ENCODE measurements at regions not wholly inside any gene's neighbourhood (a gene's known extent, or its start where the extent isn't known, plus 50 kb on each side); places are given as distances from the start of the nearest gene placed in this dataset.

DNA sequence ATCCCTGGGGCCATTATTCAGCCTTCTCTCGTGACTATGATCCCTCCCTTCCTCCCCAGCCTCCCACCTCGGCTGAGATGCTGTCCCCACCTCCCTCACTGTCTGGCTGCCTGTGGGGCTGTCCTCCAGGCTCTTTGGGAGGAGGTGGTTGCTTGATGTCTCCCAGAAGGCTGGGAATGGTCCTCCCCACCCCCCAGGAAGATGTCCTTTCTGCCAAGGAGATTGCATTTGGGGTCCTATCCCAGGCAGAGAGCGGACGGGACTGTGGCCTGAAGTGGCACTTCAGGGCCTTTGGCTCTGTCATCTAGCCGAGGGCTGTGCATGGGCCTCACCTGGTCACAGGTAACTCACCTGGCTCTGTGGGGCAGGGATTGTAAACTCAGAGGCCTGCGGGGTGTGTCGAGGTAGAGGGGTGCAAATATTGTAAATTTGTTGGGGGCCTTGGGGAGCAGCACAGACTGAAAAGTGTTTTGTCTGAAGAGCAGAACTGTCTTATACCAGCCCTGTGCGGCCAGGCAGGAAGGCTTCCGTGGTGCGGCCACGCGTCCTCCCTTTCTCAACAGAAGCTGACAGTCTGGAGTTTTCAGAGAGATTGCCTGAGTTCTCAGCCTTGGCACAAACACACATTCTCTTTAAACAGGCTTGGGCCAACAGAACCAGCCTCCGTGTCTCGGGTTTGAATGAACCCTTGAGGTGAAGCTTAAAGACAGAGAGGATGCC, 177.9 kb downstream of the SEC14L1 start:
- H3K4me1 ChIP-seq (ENCODE audit: low read length), result peaks cover 15% of the 10 kb centered on the region
- no peak overlapping the region for H2AFZ ChIP-seq (ENCODE audit: low read depth, low read length)
- no peak overlapping the region for H3K9ac ChIP-seq (ENCODE audit: low read length)

GRCh38 chr17:77319211-77320043, 178.7 kb downstream of the SEC14L1 start:
- Histone ChIP-seq H3K9ac (ENCODE audit: low read length) (no peak overlapping the region), H3K4me3 (ENCODE audit: low read length) (no peak overlapping the region), H3K9me3 (ENCODE audit: insufficient read depth, low read length) (no peaks in the 10 kb centered on the region), H3K27ac (ENCODE audit: low read length) (no peak overlapping the region), H3K36me3 (replicated peaks; ENCODE audit: low read depth, low read length) (no peaks in the 10 kb centered on the region), H3K4me1 (ENCODE audit: low read length) (peaks cover 17% of the 10 kb centered on the region), H2AFZ (ENCODE audit: low read depth, low read length) (no peak overlapping the region), H3K79me2 (ENCODE audit: low read length) (no peaks in the 10 kb centered on the region), H3K27me3 (ENCODE audit: low read depth, low read length) (peaks cover 54% of the 10 kb centered on the region), H3K4me2 (ENCODE audit: low read length) (peak overlapping the region; percentile 20), H4K20me1 (ENCODE audit: insufficient read depth, low read length) (no peaks in the 10 kb centered on the region)
- TF ChIP-seq, protein P1, sequence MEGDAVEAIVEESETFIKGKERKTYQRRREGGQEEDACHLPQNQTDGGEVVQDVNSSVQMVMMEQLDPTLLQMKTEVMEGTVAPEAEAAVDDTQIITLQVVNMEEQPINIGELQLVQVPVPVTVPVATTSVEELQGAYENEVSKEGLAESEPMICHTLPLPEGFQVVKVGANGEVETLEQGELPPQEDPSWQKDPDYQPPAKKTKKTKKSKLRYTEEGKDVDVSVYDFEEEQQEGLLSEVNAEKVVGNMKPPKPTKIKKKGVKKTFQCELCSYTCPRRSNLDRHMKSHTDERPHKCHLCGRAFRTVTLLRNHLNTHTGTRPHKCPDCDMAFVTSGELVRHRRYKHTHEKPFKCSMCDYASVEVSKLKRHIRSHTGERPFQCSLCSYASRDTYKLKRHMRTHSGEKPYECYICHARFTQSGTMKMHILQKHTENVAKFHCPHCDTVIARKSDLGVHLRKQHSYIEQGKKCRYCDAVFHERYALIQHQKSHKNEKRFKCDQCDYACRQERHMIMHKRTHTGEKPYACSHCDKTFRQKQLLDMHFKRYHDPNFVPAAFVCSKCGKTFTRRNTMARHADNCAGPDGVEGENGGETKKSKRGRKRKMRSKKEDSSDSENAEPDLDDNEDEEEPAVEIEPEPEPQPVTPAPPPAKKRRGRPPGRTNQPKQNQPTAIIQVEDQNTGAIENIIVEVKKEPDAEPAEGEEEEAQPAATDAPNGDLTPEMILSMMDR (IDR thresholded peaks at IDR 0.05; ENCODE audit: low read depth, low read length), result no peak
- no peak for TF ChIP-seq EZH2phosphoT487 (IDR thresholded peaks at IDR 0.05; ENCODE audit: low read depth)

More for the DNA sequence above, 177.9 kb downstream of the SEC14L1 start:
- no peaks in the 10 kb centered on the region for H3K36me3 ChIP-seq (replicated peaks; ENCODE audit: low read depth, low read length)
- H3K4me2 ChIP-seq (ENCODE audit: low read length), result no peak overlapping the region
- no peaks in the 10 kb centered on the region for H4K20me1 ChIP-seq (ENCODE audit: insufficient read depth, low read length)
- TF ChIP-seq, protein P1 (IDR thresholded peaks at IDR 0.05; ENCODE audit: low read depth, low read length), result no peak
- no peak for TF ChIP-seq EZH2phosphoT487 (IDR thresholded peaks at IDR 0.05; ENCODE audit: low read depth)
- peaks cover 47% of the 10 kb centered on the region for H3K27me3 ChIP-seq (ENCODE audit: low read depth, low read length)
- H3K9me3 ChIP-seq (ENCODE audit: insufficient read depth, low read length), result no peaks in the 10 kb centered on the region
- no peak overlapping the region for H3K27ac ChIP-seq (ENCODE audit: low read length)
- H3K79me2 ChIP-seq (ENCODE audit: low read length), result no peaks in the 10 kb centered on the region
- no peak overlapping the region for H3K4me3 ChIP-seq (ENCODE audit: low read length)

DNA sequence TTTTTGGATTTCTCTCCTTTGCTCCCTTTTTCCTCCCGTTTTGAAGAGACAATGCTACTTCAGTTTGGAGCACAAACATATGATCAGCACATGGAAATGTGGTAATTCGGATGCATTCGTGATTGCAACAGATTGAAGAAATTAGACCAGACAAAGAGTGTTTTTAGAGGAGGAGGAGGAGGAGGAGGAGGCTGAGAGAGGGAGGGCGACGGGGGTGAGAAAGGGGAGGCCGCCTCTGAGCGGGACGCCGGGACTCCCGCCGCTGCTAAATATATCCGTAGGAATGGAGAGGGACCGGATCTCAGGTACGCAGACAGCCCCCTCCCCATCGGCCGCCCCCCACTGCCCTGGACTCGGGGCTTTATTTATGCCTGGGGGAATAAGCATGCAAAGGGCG, 179.3 kb downstream of the SEC14L1 start:
- no peak for TF ChIP-seq EZH2phosphoT487 (IDR thresholded peaks at IDR 0.05; ENCODE audit: low read depth)
- TF ChIP-seq, protein P1 (IDR thresholded peaks at IDR 0.05; ENCODE audit: low read depth, low read length), result no peak
- peaks cover 53% of the 10 kb centered on the region for H3K27me3 ChIP-seq (ENCODE audit: low read depth, low read length)
- no peak overlapping the region for H3K9ac ChIP-seq (ENCODE audit: low read length)
- no peak overlapping the region for H3K4me2 ChIP-seq (ENCODE audit: low read length)
- H3K4me1 ChIP-seq (ENCODE audit: low read length), result peaks cover 23% of the 10 kb centered on the region
- H3K27ac ChIP-seq (ENCODE audit: low read length), result no peak overlapping the region
- no peak overlapping the region for H2AFZ ChIP-seq (ENCODE audit: low read depth, low read length)
- no peaks in the 10 kb centered on the region for H4K20me1 ChIP-seq (ENCODE audit: insufficient read depth, low read length)
- no peaks in the 10 kb centered on the region for H3K36me3 ChIP-seq (replicated peaks; ENCODE audit: low read depth, low read length)
- no peaks in the 10 kb centered on the region for H3K79me2 ChIP-seq (ENCODE audit: low read length)
- no peaks in the 10 kb centered on the region for H3K9me3 ChIP-seq (ENCODE audit: insufficient read depth, low read length)
- no peak overlapping the region for H3K4me3 ChIP-seq (ENCODE audit: low read length)

Measured in OCI-LY3 (cell line).